Mesenchymal stem cell (in vitro differentiated cells and primary cell): ENCODE measurements at regions not wholly inside any gene's neighbourhood (a gene's known extent, or its start where the extent isn't known, plus 50 kb on each side); places are given as distances from the start of the nearest gene placed in this dataset.

Source experiments
- DNase-seq: peaks from one replicate; pipeline ENCODE4 v3.0.0-alpha.2; 2013
- H2AFZ ChIP-seq: one replicate; pipeline ENCODE4 v1.6.1; 2013; ENCODE audit warnings: low read depth, mild to moderate bottlenecking, control low read depth, inconsistent platforms, low read length, moderate library complexity
- H2AK5ac ChIP-seq: 2 replicates; pipeline ENCODE4 v1.6.1; 2013; ENCODE audit warnings: low read length, moderate library complexity, mild to moderate bottlenecking, inconsistent platforms; ENCODE audit not compliant: severe bottlenecking
- H2BK120ac ChIP-seq: one replicate; pipeline ENCODE4 v1.6.1; 2013; ENCODE audit warnings: low read depth, mild to moderate bottlenecking, inconsistent platforms, low read length, moderate library complexity
- H2BK12ac ChIP-seq, 2 experiments: one replicate each; pipeline ENCODE4 v1.6.1; 2013; ENCODE audit warnings: inconsistent platforms in 2 of 2, low read length in 2 of 2, mild to moderate bottlenecking in 2 of 2, moderate library complexity in 2 of 2, control low read depth in 1 of 2
- H2BK15ac ChIP-seq: one replicate; pipeline ENCODE4 v1.6.1; 2013; ENCODE audit warnings: mild to moderate bottlenecking, low read depth, inconsistent platforms; ENCODE audit not compliant: poor library complexity, severe bottlenecking
- H2BK5ac ChIP-seq: 2 replicates; pipeline ENCODE4 v1.6.1; 2013; ENCODE audit warnings: low read depth, mild to moderate bottlenecking, low read length, control low read depth, inconsistent platforms; ENCODE audit not compliant: poor library complexity, severe bottlenecking
- H3K14ac ChIP-seq, 2 experiments: one replicate each; pipeline ENCODE4 v1.6.1; 2013; ENCODE audit warnings: inconsistent platforms in 2 of 2, low read length in 2 of 2, control low read depth in 1 of 2, mild to moderate bottlenecking in 1 of 2, moderate library complexity in 1 of 2
- H3K18ac ChIP-seq, 2 experiments: one replicate each; pipeline ENCODE4 v1.6.1; 2013; ENCODE audit warnings: inconsistent platforms in 2 of 2, low read length in 2 of 2, control low read depth in 1 of 2, low read depth in 1 of 2, mild to moderate bottlenecking in 1 of 2
- H3K23ac ChIP-seq, 2 experiments: one replicate each; pipeline ENCODE4 v1.6.1; 2013; ENCODE audit warnings: inconsistent platforms in 2 of 2, low read length in 2 of 2, mild to moderate bottlenecking in 2 of 2, moderate library complexity in 2 of 2, control low read depth in 1 of 2
- H3K27ac ChIP-seq: 2 replicates; pipeline ENCODE4 v1.5.1; 2013; ENCODE audit warnings: mild to moderate bottlenecking, moderate library complexity, low read length, control low read depth, inconsistent platforms; ENCODE audit not compliant: poor library complexity, severe bottlenecking
- H3K27me3 ChIP-seq, 2 experiments: 2 replicates each; pipeline versions ENCODE4 v1.6.1 to v1.7.0; 2013; ENCODE audit warnings: low read length in 2 of 2, mild to moderate bottlenecking in 2 of 2, moderate library complexity in 2 of 2, control low read depth in 1 of 2, inconsistent platforms in 1 of 2; ENCODE audit not compliant: control insufficient read depth in 1 of 2, insufficient read depth in 1 of 2
- H3K36me3 ChIP-seq, 2 experiments: 2 replicates each; pipeline versions ENCODE4 v1.6.1 to v1.7.0; 2013; ENCODE audit warnings: low read length in 2 of 2, control low read depth in 1 of 2, inconsistent platforms in 1 of 2, low read depth in 1 of 2, mild to moderate bottlenecking in 1 of 2; ENCODE audit not compliant: insufficient read depth in 2 of 2, control insufficient read depth in 1 of 2
- H3K4ac ChIP-seq, 2 experiments: one replicate each; pipeline ENCODE4 v1.6.1; 2013; ENCODE audit warnings: inconsistent platforms in 2 of 2, low read length in 2 of 2, mild to moderate bottlenecking in 2 of 2, moderate library complexity in 2 of 2, control low read depth in 1 of 2, low read depth in 1 of 2
- H3K4me1 ChIP-seq: 2 replicates; pipeline ENCODE4 v1.6.1; 2013; ENCODE audit warnings: low read depth, low read length, control low read depth; ENCODE audit not compliant: control insufficient read depth, insufficient read depth
- H3K4me2 ChIP-seq: 2 replicates; pipeline ENCODE4 v1.6.1; 2013; ENCODE audit warnings: low read length, mild to moderate bottlenecking, inconsistent platforms; ENCODE audit not compliant: poor library complexity, severe bottlenecking
- H3K4me3 ChIP-seq, 2 experiments: 2 replicates each; pipeline versions ENCODE4 v1.5.1 to v1.7.0; 2013; ENCODE audit warnings: low read length in 2 of 2, mild to moderate bottlenecking in 2 of 2, control low read depth in 1 of 2, low read depth in 1 of 2; ENCODE audit not compliant: insufficient read depth in 1 of 2
- H3K79me1 ChIP-seq: replicated peaks from 2 replicates; pipeline ENCODE4 v1.6.1; 2013; ENCODE audit warnings: mild to moderate bottlenecking, control low read depth, low read length, inconsistent platforms; ENCODE audit not compliant: poor library complexity, severe bottlenecking
- H3K9ac ChIP-seq: 2 replicates; pipeline ENCODE4 v1.7.0; 2013; ENCODE audit warnings: mild to moderate bottlenecking, low read length, moderate library complexity
- H3K9me3 ChIP-seq: 2 replicates; pipeline ENCODE4 v1.7.0; 2013; ENCODE audit warnings: mild to moderate bottlenecking, low read length; ENCODE audit not compliant: control insufficient read depth
- H4K8ac ChIP-seq: one replicate; pipeline ENCODE4 v1.6.1; 2013; ENCODE audit warnings: inconsistent platforms, mild to moderate bottlenecking, low read length, moderate library complexity
- H4K91ac ChIP-seq: one replicate; pipeline ENCODE4 v1.6.1; 2013; ENCODE audit warnings: mild to moderate bottlenecking, low read length, inconsistent platforms
- WGBS: methylation state at CpG from one replicate; pipeline ENCODE4 v1.1.7; 2013; ENCODE audit warnings: mixed read lengths; 5-methylcytosine and 5-hydroxymethylcytosine counted together

- H3K27ac ChIP-seq = no peak overlapping the region
- no peaks in the 10 kb centered on the region for H3K36me3 ChIP-seq
- H4K8ac ChIP-seq = no peak overlapping the region
- H3K4me2 ChIP-seq = no peak overlapping the region
- no peak overlapping the region for H2AFZ ChIP-seq
- no peak overlapping the region for H2BK15ac ChIP-seq
- H3K4me1 ChIP-seq = no peaks in the 10 kb centered on the region
- no peak overlapping the region for H3K23ac ChIP-seq
- H3K14ac ChIP-seq = no peak overlapping the region
- no peak overlapping the region for H3K4ac ChIP-seq
- H3K9ac ChIP-seq = peak overlapping the region; percentile 31
- no peak for DNase-seq
- no peak overlapping the region for H4K91ac ChIP-seq
- H2AK5ac ChIP-seq = no peak overlapping the region
- H2BK12ac ChIP-seq = no peak overlapping the region
- no peak overlapping the region for H2BK5ac ChIP-seq
- peaks cover 0 to 7% of the 10 kb centered on the region in 2 experiments for H3K27me3 ChIP-seq
- 71% methylated on average over 1 of the region's 3 CpGs for WGBS
- H3K79me1 ChIP-seq = no peaks in the 10 kb centered on the region
- no peaks in the 10 kb centered on the region for H3K9me3 ChIP-seq
- H3K18ac ChIP-seq = no peak overlapping the region
- H2BK120ac ChIP-seq = no peak overlapping the region
- peak overlapping the region in 1 of 2 experiments; percentile 65 for H3K4me3 ChIP-seq
Observed at GRCh38 chr20:60137657-60138245, 179.5 kb downstream of the CDH26 start.

GRCh38 chr20:60138256-60139220 lies 180.3 kb downstream of the CDH26 start:
- no peak overlapping the region for H2BK120ac ChIP-seq
- peak overlapping the region in 1 of 2 experiments; percentile 65 for H3K4me3 ChIP-seq
- no peak overlapping the region for H2BK12ac ChIP-seq
- H3K79me1 ChIP-seq = no peaks in the 10 kb centered on the region
- no peak overlapping the region for H3K27ac ChIP-seq
- no peak overlapping the region for H3K18ac ChIP-seq
- H3K14ac ChIP-seq = no peak overlapping the region
- no peak overlapping the region for H2BK5ac ChIP-seq
- no peak overlapping the region for H2AK5ac ChIP-seq
- no peak overlapping the region for H2BK15ac ChIP-seq
- 89% methylated on average over 39 of the region's 39 CpGs for WGBS
- H3K4me1 ChIP-seq = no peaks in the 10 kb centered on the region
- no peak overlapping the region for H2AFZ ChIP-seq
- no peaks in the 10 kb centered on the region for H3K9me3 ChIP-seq
- no peaks in the 10 kb centered on the region for H3K36me3 ChIP-seq
- peak overlapping the region; percentile 31 for H3K9ac ChIP-seq
- DNase-seq = no peak
- peaks cover 0 to 7% of the 10 kb centered on the region in 2 experiments for H3K27me3 ChIP-seq
- H3K4me2 ChIP-seq = no peak overlapping the region
- H3K4ac ChIP-seq = no peak overlapping the region
- no peak overlapping the region for H3K23ac ChIP-seq
- H4K8ac ChIP-seq = no peak overlapping the region
- H4K91ac ChIP-seq = no peak overlapping the region

GRCh38 chr20:60139663-60140446 lies 181.6 kb downstream of the CDH26 start:
- Histone ChIP-seq H4K91ac (no peak overlapping the region), H4K8ac (no peak overlapping the region), H3K79me1 (no peaks in the 10 kb centered on the region), H2BK15ac (no peak overlapping the region), H3K4me3 (no peak overlapping the region), H2AFZ (no peak overlapping the region), H3K4me1 (no peaks in the 10 kb centered on the region), H3K4me2 (no peak overlapping the region), H3K18ac (no peak overlapping the region), H2AK5ac (no peak overlapping the region), H3K23ac (no peak overlapping the region), H3K27ac (no peak overlapping the region), H3K27me3 (peaks cover 0 to 7% of the 10 kb centered on the region in 2 experiments), H3K14ac (no peak overlapping the region), H2BK120ac (no peak overlapping the region), H3K9ac (no peak overlapping the region), H2BK5ac (no peak overlapping the region), H3K36me3 (no peaks in the 10 kb centered on the region), H2BK12ac (no peak overlapping the region), H3K4ac (no peak overlapping the region), H3K9me3 (no peaks in the 10 kb centered on the region)
- no peak for DNase-seq
- WGBS = 80% methylated on average over 10 of the region's 11 CpGs

- Histone ChIP-seq H3K9me3 (no peaks in the 10 kb centered on the region), H2BK15ac (no peak overlapping the region), H3K9ac (no peak overlapping the region), H2AFZ (no peak overlapping the region), H3K4ac (no peak overlapping the region), H2BK5ac (no peak overlapping the region), H3K23ac (no peak overlapping the region), H3K36me3 (no peaks in the 10 kb centered on the region), H2BK12ac (no peak overlapping the region), H4K91ac (no peak overlapping the region), H3K27me3 (peaks cover 0 to 7% of the 10 kb centered on the region in 2 experiments), H3K27ac (no peak overlapping the region), H2AK5ac (no peak overlapping the region), H3K14ac (no peak overlapping the region), H2BK120ac (no peak overlapping the region), H3K4me1 (no peaks in the 10 kb centered on the region), H3K4me2 (no peak overlapping the region), H3K18ac (no peak overlapping the region), H3K4me3 (no peak overlapping the region), H3K79me1 (no peaks in the 10 kb centered on the region), H4K8ac (no peak overlapping the region)
- WGBS = 33% methylated on average over 1 of the region's 1 CpG
- DNase-seq = no peak
Observed at GRCh38 chr20:60142587-60142986, 184.4 kb downstream of the CDH26 start.
